Left forelimb (tissue), 1 donor: ENCODE measurements at regions not wholly inside any gene's neighbourhood (a gene's known extent, or its start where the extent isn't known, plus 50 kb on each side); places are given as distances from the start of the nearest gene placed in this dataset.

Experiments
- DNase-seq: peaks from one replicate; pipeline ENCODE4 v3.0.0-alpha.2; 2018; ENCODE audit warnings: low spot score

- DNase-seq = no peak
These were observed 148.8 kb upstream of the E2F7 start for GRCh38 chr12:77214136-77214535.

GRCh38 chr12:77213319-77213718, 147.9 kb upstream of the E2F7 start:
- no peak for DNase-seq

GRCh38 chr12:77210724-77211123, 145.4 kb upstream of the E2F7 start:
- DNase-seq = no peak

- DNase-seq = no peak
These were observed 138.7 kb upstream of the E2F7 start for GRCh38 chr12:77204083-77204482.

- no peak for DNase-seq
These were observed 137.2 kb upstream of the E2F7 start for GRCh38 chr12:77202457-77203060.

GRCh38 chr12:77189901-77190416, 124.6 kb upstream of the E2F7 start:
- no peak for DNase-seq

GRCh38 chr12:77189458-77189857, 124.1 kb upstream of the E2F7 start:
- DNase-seq = no peak

GRCh38 chr12:77179515-77179914, 114.1 kb upstream of the E2F7 start:
- no peak for DNase-seq

- DNase-seq = no peak
These were observed 102.4 kb upstream of the E2F7 start for GRCh38 chr12:77167801-77168200.

- DNase-seq = no peak
These were observed 101.3 kb upstream of the E2F7 start for GRCh38 chr12:77166696-77167095.

GRCh38 chr12:77163074-77164038, 98.0 kb upstream of the E2F7 start:
- no peak for DNase-seq

- no peak for DNase-seq
These were observed 96.6 kb upstream of the E2F7 start for GRCh38 chr12:77161944-77162343.

- no peak for DNase-seq
These were observed 95.6 kb upstream of the E2F7 start for GRCh38 chr12:77160931-77161330.

GRCh38 chr12:77153706-77154105, 88.3 kb upstream of the E2F7 start:
- no peak for DNase-seq

- no peak for DNase-seq
These were observed 87.3 kb upstream of the E2F7 start for GRCh38 chr12:77152623-77153193.

- no peak for DNase-seq
These were observed 85.7 kb upstream of the E2F7 start for GRCh38 chr12:77151030-77151429.

GRCh38 chr12:77133566-77133965, 68.2 kb upstream of the E2F7 start:
- no peak for DNase-seq

GRCh38 chr12:77131977-77132490, 66.7 kb upstream of the E2F7 start:
- DNase-seq = no peak

- DNase-seq = no peak
These were observed 64.8 kb upstream of the E2F7 start for GRCh38 chr12:77130193-77130592.

- no peak for DNase-seq
These were observed 59.4 kb upstream of the E2F7 start for GRCh38 chr12:77124767-77125166.

GRCh38 chr12:77122661-77123060, 57.3 kb upstream of the E2F7 start:
- no peak for DNase-seq

GRCh38 chr12:77122236-77122635, 56.9 kb upstream of the E2F7 start:
- DNase-seq = no peak
